Stimulated activated naive CD4-positive, alpha-beta T cell treated with Interleukin-2 at 50 U/mL for 16 hours (primary cell): ENCODE measurements at regions not wholly inside any gene's neighbourhood (a gene's known extent, or its start where the extent isn't known, plus 50 kb on each side); places are given as distances from the start of the nearest gene placed in this dataset.
"Not testable (repeated sequence)": the region's sequence is repeated elsewhere in the genome, so short reads cannot be mapped to it uniquely, and the experiment has no call there.

Experiments used
- DNase-seq: peaks from one replicate; lab custom pipeline; 2025; lab: John Stamatoyannopoulos, UW

DNA sequence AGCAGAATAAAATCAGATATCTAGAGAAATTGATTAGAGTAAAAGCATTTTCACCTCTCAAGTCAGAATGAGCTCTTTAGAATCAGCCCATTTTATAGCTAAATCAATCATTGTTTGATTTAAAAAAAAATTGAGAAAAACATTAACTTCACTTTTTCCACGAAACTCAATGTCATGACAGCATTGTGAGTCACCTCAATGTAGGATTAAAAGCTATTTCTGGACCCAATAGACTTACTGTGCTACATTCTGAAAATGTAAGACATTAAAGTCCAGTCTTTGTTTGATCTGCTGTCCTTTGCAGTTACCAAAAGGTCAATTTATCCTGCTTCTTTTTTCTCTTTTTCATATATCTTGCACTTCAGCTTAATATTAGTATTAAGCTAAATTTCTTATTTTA, 519.4 kb upstream of the ZNF337 start:
- DNase-seq, result no peak

DNA sequence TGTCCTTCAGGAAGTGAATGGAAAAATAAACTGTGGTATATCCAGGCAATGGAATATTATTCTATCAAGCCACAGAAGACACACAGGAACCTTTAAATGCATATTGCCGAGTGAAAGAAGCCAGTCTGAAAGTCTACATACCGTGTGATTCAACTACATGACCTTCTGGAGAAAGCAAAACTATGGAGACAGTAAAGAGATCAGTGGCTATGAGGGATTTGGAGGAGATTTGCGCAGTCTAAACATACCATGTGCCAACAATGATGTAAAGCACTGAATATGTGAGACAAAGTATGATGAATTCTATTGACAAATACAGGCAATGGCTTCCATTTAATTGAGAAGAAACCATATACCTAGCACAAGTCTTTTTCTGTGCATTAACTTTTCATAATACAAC, 518.3 kb upstream of the ZNF337 start:
- no peak for DNase-seq

DNA sequence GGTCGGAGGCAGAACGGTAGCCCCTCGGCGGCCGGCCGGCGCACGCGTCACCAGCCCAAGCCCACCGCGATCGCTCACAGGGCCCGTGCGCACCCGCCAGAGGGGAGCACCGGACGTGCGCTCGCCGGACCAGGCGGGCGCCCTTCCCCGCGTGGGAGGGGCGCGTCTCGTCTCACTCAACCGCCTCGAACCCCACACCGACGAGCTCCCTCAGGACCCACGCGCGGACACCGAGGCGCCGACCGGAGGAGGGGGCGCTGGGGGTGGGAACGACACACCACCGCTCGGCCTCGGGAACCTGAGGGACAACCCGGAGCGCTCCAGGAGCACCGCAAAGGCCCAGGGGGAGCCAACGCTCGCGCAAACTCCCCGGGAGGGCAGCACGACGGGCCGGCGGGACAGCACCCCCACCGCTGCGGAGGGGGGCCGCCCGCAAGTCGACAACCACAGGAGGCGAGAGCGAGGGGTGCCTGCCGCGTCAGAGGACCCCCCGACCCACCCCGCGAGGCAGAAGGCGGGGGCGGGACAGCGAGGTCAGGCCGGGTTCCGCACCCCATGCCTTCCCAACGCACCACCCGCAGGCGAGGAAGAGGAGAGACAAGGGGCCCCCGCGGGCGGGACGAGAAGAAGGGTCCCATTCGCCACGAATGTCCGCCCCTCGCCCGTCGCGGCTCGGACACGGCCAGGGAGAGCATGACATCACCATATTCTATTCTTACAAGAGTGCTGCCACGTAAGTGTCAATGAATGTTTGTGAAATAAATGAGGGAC, 512.7 kb upstream of the ZNF337 start:
- DNase-seq, result no peak

DNA sequence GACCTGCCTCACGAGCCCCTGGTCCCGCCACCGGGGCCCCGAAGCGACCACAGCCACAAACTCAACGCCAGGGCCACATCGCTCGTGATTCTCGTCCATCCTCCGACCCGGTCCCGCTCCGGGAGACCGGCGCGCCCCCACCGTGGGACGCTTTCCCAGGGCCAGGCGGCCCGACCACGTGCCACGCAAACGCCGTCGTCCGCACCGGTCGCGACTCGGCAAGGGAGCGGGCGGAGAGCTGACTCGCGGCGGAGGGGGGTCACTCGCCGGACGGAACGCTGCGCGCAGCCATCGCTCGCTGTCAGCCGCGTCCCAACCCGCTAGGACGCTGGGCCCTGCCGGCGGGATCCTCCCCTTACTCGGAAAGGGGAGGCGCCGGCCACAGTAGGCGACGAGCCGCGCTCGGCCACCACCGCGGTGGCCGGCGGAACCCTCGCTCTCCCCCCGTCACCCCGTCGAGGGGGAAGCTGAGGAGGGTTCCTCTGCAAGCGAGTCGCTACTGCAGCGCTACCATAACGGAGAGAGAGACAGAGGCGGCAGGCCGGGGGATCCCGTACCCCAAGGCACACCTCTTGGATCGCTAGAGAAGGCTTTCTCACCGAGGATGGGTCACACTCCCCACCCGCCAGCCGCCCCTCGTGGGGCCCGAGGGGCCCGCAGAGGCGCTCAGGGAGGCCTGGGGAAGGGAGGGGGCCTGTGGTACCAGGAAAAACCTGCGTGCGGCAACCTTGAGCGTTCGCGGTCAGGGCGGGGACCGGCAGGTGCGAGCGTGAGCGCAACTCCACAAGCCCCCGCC, 511.8 kb upstream of the ZNF337 start:
- peak; percentile 25 for DNase-seq

DNA sequence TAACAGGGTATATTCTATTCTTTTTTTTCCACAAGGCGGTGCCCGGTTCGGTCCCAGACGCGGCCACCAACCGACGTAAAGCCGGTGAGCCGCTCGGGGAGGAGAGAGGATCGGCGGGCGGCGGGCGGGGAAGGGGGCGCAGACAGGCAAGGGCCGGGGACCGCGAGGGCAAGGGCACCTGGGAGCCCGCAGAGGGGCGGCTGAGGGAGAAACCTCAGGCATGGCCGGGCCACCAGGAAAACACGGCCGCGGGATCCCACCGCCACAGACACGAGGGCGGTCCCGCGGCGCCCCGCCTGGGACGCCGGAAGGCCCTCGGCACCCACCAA, 511.3 kb upstream of the ZNF337 start:
- not testable (repeated sequence) for DNase-seq

DNA sequence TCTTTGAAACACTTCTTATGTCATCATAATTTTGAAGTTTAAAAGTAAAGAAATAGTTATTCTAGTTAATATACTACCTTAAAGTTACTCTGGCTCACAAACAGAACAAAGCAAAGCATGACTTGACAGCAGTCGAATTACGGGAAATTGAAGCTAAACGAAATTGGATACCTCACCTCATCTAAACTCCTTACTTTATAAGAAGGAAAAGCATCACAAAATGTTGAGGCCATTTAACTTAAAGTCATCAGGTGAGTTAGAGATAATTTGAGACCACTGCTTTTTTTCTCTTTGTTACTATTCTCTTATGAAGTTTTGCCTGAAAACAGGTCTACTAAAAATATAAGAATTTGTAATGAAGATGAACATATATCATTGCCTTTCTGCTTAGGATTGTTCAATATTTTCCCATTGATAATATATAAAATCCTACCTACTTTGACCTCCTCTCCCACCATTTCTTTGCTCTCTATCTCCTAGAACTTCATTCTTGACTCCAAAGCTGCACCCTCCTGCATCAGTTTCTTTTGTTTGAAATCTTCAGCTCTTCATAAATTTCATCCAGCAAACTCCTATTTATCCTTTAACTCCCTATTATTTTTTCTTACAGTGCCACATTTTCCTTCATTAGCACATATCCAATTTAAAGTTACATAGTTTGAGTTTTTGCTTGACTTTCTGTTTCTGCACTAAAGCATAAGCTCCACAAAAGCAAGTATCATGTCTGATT, 510.7 kb upstream of the ZNF337 start:
- no peak for DNase-seq

DNA sequence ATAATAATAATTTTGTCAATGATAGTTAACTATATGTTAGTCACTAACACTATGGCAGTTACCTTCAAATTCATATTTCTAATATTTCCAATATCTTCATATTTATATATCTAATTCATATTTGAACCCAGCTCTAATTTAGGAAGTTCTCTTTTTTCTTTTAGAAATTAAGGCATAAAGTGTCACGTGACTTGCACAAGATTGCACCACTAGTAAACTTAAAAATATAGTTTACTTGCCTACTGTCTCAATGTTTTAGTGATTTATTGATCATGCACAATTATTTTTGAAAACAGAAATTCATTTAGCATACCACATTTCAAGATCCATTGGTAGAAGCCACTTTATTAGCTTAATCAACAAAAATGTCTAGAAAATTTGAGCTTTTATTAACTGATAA, 508.7 kb upstream of the ZNF337 start:
- DNase-seq, result no peak

DNA sequence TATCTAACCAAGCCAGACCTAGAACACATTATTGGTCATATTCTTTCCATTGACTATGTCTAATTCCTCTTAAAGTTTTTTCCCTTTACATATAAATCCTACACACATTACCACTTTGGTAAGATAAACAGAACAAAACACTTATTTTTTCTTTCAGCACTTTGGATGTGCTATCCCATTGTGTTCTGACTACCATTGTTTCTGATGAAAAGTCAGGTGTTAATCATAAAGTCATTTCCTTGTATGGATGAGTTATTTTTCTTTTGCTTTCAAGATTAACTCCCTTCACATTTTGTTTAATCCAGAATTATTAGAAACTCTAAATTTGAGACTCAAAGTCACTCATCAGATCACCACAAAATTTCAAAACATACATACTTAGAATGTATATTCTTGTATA, 504.4 kb upstream of the ZNF337 start:
- DNase-seq, result not testable (repeated sequence)

DNA sequence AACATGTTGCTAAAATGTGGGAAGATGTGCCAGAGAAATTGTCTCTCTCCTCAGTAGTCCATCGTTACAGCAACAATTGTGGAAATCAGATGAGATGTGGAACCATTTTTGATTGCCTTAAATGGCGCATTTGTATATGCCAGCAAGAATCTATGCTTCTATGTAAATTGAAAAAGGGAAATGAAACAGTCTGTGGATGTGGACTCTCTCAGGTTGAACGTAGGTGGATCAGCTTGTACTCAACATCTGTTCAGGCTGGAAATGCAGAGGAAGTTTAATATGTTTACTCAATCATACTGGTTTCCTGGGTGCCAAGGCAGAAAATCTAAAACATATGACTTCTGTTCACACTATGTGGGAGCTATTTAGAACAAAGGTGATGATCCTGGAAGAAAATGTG, 490.7 kb upstream of the ZNF337 start:
- DNase-seq, result not testable (repeated sequence)

DNA sequence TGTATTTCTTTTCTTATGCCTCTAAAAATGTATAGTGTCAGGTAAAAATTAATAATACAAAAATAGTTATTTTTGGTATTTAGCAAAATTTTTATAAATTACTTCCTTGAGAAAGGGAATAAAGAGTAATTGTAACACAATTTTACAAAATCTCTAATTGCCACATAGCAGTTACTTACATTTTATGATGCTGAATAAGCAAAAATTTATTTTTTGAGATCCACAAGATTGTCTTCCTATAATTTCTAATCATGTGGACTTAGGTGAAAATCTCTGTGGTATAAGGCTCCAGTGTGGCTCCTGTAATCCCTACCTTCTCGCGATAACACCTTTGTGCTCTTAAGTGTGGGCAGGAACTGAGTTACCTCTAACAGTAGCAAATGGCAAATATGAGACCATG, 487.1 kb upstream of the ZNF337 start:
- DNase-seq, result not testable (repeated sequence)

DNA sequence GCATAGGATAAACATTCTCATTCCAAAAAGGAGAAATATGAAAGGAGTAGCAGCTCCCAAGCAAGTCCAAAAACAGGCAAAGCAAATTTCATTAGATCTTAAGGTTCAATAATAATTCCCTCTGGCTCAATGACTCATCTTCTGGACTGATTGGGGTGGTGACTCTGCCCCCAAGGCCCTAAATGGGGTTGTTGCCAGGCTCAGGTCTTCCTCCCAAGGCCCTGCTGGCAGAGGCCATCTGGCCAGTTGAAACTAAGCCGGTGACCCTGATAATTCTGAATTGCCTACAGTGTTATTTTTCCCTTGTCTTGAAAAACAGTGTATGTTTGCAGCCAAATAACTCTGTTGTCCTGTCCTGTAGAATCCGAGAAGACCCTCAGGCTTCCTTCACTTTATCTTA, 484.7 kb upstream of the ZNF337 start:
- DNase-seq, result not testable (repeated sequence)

DNA sequence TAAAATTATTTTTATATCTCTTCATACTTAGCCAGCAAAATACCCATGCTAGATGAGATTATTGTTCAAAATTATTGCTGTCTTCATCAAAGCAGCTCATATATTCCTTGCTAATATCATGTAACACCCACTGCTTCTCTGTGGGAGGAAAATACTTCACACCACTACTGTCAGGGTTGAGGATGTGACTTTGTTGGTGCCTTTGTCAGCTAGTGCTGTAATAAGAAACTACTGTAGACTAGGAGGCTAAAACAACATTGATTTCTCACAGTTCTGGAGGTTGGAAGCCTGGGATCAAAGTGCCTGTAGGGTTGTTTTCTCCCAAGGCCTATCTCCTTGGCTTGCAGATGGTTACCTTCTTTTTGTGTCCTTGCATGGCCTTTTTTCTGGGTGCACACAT, 475.2 kb upstream of the ZNF337 start:
- DNase-seq, result not testable (repeated sequence)

DNA sequence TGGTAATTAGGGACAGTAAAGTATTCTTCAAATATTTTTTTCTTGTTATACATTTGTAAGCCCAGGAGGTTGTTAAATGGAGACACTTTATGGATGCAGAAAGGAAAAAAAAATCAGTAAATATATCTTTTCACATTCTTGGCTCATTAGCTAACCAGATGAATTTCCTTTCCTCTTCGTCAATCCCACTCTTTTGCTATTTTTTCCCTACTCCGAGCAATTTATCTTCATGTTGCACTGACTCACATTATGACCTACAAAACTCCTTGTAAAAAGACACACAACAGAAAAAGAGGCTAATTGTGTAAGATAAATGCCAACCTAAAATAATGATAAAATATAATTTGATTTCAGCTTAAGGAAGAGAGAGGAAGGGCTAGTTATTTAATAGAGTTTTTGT, 472.9 kb upstream of the ZNF337 start:
- DNase-seq, result no peak

DNA sequence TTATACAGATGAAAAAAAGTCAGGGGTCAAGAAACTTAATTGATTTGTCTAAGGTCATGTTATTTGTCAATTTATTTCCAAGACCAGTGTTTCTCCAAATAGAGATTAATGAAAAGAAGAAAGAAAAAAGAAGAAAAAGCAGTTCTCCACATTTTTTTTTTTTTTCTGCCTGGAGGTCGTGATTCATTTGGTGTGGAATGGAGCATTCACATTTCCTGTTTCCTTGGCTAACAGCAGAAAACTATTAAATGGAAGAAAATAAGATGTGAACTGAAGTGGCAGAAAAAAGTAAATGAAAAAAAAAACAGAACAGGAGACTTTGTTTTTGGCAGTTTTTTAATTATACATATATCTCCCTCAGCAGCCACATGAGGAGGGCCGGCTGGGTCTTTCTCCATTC, 470.8 kb upstream of the ZNF337 start:
- no peak for DNase-seq

DNA sequence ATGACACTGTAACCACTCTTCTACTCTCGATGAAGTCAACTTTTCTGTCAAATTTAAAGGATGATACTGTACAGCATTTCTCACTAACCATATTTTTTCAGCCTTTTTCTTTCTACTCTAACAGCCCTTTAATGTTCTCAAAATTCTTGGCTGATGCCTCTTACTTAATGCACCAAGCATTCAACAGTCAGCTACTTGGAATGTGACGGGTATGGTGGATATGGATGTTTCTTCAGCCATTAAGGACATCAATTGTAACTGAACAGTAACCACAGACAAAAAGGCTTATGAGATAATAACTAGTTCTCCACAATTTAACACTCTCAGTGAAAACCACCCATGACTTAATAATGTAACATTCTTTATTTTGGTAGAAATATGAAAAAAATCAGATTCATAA, 467.2 kb upstream of the ZNF337 start:
- no peak for DNase-seq

DNA sequence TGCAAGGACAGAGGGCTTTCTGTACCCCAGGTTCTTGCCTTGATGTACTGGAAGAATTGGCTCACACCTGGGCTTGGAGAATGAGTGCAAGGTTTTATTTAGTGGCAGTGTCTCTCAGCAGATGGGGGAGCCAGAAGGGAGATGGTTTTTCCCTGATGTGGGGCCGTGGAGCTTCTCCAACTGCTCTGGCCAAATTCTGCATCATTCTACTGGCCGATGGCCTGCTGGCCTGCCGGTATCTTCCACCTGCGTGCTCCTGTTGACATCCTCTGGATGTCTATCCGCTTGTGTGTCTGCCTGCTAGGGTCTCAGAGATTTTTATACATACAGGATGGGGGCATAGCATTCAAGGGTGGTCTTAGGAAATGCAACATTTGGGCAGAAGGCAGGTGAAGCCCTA, 466.5 kb upstream of the ZNF337 start:
- DNase-seq, result not testable (repeated sequence)

DNA sequence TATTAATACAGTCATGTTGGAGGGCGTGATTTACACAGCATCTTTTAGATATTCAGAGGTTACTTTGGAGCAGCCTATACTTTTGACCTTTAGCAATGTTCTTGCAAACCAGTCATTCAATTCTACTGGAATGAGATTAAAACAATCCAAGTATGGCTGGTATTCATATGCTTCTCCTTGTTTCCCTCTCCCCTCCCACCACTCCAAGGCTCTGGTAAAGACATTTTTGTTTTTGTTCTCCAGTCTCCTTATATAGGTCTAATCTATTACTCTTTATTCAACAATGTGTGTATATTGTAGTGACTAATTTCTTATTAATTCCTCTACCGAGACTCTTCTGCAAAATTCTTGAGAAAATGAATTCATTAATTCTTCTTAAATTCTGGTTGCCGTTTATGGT, 465.1 kb upstream of the ZNF337 start:
- not testable (repeated sequence) for DNase-seq

DNA sequence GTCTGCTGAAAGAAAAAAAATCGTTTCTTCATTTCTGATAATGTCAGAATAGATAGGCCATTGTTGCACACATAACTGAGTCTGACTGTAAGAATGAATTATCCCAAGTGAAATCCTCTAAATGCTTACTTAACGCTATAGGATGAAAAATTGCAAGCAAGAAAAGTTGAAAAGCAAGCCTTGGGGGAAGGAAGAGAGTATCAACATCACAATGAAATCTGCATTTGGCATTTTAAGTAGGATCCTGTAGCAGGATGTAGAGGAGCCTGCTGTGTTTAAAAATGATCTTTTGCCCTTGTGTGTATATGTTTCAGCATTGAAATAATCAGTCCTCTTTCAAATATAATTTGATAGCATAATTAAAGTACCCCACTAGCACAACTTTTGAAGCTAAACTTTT, 464.3 kb upstream of the ZNF337 start:
- DNase-seq, result not testable (repeated sequence)

DNA sequence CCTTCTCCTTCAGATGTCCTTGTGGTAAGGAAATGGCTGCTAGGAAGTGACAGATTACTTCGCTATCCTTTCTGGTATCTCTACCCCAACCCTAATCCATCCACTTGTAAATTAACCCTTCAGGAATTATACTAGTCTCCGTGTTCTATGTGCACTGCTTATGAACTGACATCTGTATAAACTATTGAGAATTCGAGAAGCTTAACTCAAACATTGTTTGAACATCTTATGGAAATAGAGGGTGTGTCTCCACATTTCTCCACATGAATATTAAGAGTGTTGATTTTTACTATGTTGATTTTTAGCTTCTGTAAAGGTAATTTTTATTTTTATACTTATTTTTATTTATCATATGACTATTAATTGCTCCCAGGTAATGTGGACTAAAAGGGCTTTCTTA, 457.6 kb upstream of the ZNF337 start:
- no peak for DNase-seq

DNA sequence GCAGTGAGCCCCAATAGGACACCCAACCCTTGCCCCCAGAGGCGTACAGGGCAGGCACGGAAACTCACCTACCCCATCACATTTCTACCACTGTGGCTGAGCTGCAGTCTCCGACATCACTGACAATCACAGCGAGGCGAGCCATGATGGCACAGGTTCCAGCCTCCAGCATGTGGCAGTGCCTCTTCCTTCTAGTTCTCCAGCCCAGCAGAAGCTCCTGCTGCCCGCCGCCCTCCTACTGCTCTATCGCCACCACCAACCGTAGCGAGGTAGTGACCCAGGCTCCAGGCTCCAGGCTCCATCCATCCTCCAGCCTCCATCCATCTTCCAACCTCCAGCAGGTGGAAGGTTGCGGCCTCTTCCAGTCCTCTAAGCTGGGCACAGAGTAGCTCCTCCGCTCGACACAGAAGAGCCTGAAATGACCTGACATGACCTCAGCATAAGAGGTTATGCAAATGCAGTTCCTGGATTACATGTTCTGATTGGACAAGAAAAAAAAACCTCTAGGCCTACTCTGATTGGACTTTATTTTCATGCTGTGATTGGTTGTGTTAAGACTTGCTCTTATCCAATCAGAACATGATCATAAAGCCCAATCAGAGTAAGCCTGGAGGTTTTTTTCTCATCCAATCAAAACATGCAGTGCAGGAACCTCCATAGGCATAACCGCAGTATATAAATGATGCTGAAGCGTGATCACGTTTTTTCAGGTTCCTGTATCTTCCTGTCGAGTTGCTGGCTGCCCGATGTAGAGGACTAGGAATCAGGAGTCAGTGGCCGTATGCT, 438.9 kb upstream of the ZNF337 start:
- no peak for DNase-seq

DNA sequence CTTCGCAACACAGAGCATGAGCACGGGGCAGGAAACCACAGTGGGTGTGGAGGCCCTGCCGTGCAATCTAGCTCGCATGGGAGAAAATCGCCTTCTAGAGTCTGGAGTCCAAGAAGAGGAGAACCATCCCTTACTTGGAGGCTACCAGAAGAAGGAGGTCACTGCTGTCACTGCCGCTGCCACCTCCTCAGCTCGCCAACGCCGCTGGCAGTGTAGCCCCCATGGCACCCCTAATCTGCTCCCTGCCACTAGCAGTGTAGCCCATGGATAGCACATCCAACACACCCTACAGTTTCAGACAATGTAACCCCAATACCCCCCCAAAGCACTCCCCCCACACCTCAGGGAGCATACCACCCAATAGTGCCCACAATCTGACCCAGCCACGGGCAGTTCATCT, 438.0 kb upstream of the ZNF337 start:
- DNase-seq, result no peak

DNA sequence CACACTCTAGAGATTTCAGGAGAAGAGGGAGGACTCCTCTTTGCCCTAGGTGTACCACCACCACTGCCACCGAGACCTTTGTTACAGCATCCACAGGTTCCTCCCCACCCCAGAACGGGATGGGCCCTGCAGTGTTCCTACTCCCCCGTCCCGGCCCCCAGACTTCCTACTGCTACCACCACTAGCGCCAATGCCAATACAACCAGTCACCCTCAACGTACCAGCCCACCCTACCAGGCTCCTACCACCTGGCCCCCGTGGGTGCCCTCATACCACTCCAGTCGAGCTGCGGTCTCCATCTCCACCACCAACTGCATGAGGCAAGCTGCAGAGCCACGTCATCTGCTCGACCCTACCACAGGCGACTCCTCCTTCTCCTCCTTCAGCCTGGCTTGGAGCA, 437.1 kb upstream of the ZNF337 start:
- not testable (repeated sequence) for DNase-seq
